CD14-positive monocyte (primary cell): ENCODE measurements at regions not wholly inside any gene's neighbourhood (a gene's known extent, or its start where the extent isn't known, plus 50 kb on each side); places are given as distances from the start of the nearest gene placed in this dataset.

ENCODE experiments used
- DNase-seq, 3 donors: peaks; one replicate each; pipeline ENCODE4 v3.0.0-alpha.2; 2011 to 2022
- H2AFZ ChIP-seq: 2 replicates; pipeline ENCODE4 v1.6.0; 2012; ENCODE audit warnings: mild to moderate bottlenecking, low read depth, low read length, inconsistent platforms; ENCODE audit not compliant: insufficient read depth, poor library complexity, severe bottlenecking
- H3K27ac ChIP-seq, 2 donors: 1 replicate in 1 of 2; 2 replicates in 1 of 2; pipeline ENCODE4 v1.5.1; 2012 to 2013; ENCODE audit warnings: low read length in 2 of 2, control low read depth in 1 of 2, inconsistent platforms in 1 of 2, low read depth in 1 of 2, mild to moderate bottlenecking in 1 of 2
- H3K27me3 ChIP-seq, 2 donors: one replicate each; pipeline versions ENCODE4 v1.6.0 to v1.6.1; 2011 to 2013; ENCODE audit warnings: low read length in 2 of 2; ENCODE audit not compliant: control insufficient read depth in 2 of 2, insufficient read depth in 2 of 2
- H3K36me3 ChIP-seq, 2 donors: replicated peaks in 1 of 2; 1 replicate in 1 of 2; 2 replicates in 1 of 2; pipeline versions ENCODE4 v1.5.1 to v1.6.1; 2012 to 2013; ENCODE audit warnings: low read length in 2 of 2, control low read depth in 1 of 2, inconsistent platforms in 1 of 2, mild to moderate bottlenecking in 1 of 2; ENCODE audit not compliant: insufficient read depth in 2 of 2, control insufficient read depth in 1 of 2
- H3K4me1 ChIP-seq, 2 donors: 1 replicate in 1 of 2; 2 replicates in 1 of 2; pipeline versions ENCODE4 v1.5.1 to v1.6.1; 2012 to 2013; ENCODE audit warnings: low read length in 2 of 2, control low read depth in 1 of 2, inconsistent platforms in 1 of 2, mild to moderate bottlenecking in 1 of 2, moderate library complexity in 1 of 2; ENCODE audit not compliant: insufficient read depth in 2 of 2, control insufficient read depth in 1 of 2
- H3K4me2 ChIP-seq: replicated peaks from 2 replicates; pipeline ENCODE3; 2012; ENCODE audit warnings: low read length, moderate library complexity, mild to moderate bottlenecking; ENCODE audit not compliant: poor library complexity, severe bottlenecking; ENCODE audit errors: extremely low read depth
- H3K4me3 ChIP-seq, 3 experiments: fragments of 200-600 bp in 1 of 3; sonication (generic) in 1 of 3; replicated peaks in 1 of 3; 1 replicate in 2 of 3; 2 replicates in 1 of 3; pipeline ENCODE4 v1.5.1; 2011 to 2013; ENCODE audit warnings: low read length in 3 of 3, mild to moderate bottlenecking in 3 of 3, control low read depth in 2 of 3, low read depth in 2 of 3, inconsistent platforms in 1 of 3, moderate library complexity in 1 of 3
- H3K79me2 ChIP-seq: 2 replicates; pipeline ENCODE4 v1.6.0; 2012; ENCODE audit warnings: mild to moderate bottlenecking, control low read depth, inconsistent platforms, low read length, moderate library complexity; ENCODE audit not compliant: insufficient read depth
- H3K9ac ChIP-seq: 2 replicates; pipeline ENCODE4 v1.6.0; 2017; ENCODE audit warnings: low read length, mild to moderate bottlenecking; ENCODE audit not compliant: insufficient read depth, poor library complexity, severe bottlenecking
- H3K9me3 ChIP-seq, 2 donors: replicated peaks in 1 of 2; 1 replicate in 1 of 2; 2 replicates in 1 of 2; pipeline versions ENCODE4 v1.5.1 to v1.6.1; 2012 to 2013; ENCODE audit warnings: low read length in 2 of 2, control low read depth in 1 of 2; ENCODE audit not compliant: control insufficient read depth in 1 of 2, insufficient read depth in 1 of 2
- H4K20me1 ChIP-seq: 2 replicates; pipeline ENCODE4 v1.6.0; 2012; ENCODE audit warnings: mild to moderate bottlenecking, low read length, control low read depth, moderate library complexity; ENCODE audit not compliant: insufficient read depth
- H3K27ac Mint-ChIP-seq, 7 donors: one replicate each; pipeline ENCODE4 v1.8.0; 2020; ENCODE audit warnings: mild to moderate bottlenecking in 7 of 7, mixed read lengths in 7 of 7, moderate library complexity in 6 of 7, inconsistent platforms in 2 of 7
- H3K27me3 Mint-ChIP-seq, 3 donors: one replicate each; pipeline ENCODE4 v1.8.0; 2021 to 2022; ENCODE audit warnings: low read depth in 3 of 3, mild to moderate bottlenecking in 3 of 3, mixed read lengths in 3 of 3, moderate library complexity in 3 of 3, inconsistent platforms in 1 of 3
- H3K36me3 Mint-ChIP-seq, 2 donors: one replicate each; pipeline ENCODE4 v1.8.0; 2020; ENCODE audit warnings: mixed read lengths in 2 of 2, inconsistent platforms in 1 of 2, mild to moderate bottlenecking in 1 of 2
- H3K4me1 Mint-ChIP-seq: one replicate; pipeline ENCODE4 v1.8.0; 2020; ENCODE audit warnings: mild to moderate bottlenecking, mixed read lengths
- H3K4me3 Mint-ChIP-seq, 2 donors: one replicate each; pipeline ENCODE4 v1.8.0; 2020; ENCODE audit warnings: mild to moderate bottlenecking in 2 of 2, mixed read lengths in 2 of 2, moderate library complexity in 1 of 2
- H3K9me3 Mint-ChIP-seq, 7 donors: one replicate each; pipeline ENCODE4 v1.8.0; 2020 to 2022; ENCODE audit warnings: mixed read lengths in 7 of 7, mild to moderate bottlenecking in 6 of 7, moderate library complexity in 6 of 7, inconsistent platforms in 2 of 7
- WGBS: methylation state at CpG from one replicate; pipeline ENCODE4 v1.1.5; 2013; ENCODE audit warnings: missing lambda C conversion rate; ENCODE audit not compliant: insufficient coverage; 5-methylcytosine and 5-hydroxymethylcytosine counted together
- intact Hi-C, 2 donors: fragments of 100-400 bp; cut with micrococcal nuclease; formaldehyde crosslinking; loops; one replicate each; pipeline versions ENCODE4 v1.15.0 to v1.15.1; 2023
- TF ChIP-seq, protein P1 (sequence below): fragments of 200-600 bp; IDR thresholded peaks from one replicate; pipeline ENCODE4 v1.8.0; 2022; ENCODE audit warnings: antibody characterized with exemption, mild to moderate bottlenecking

- no peak overlapping the region for H3K27ac ChIP-seq
- no peaks in the 10 kb centered on the region for H3K79me2 ChIP-seq
- no peaks in the 10 kb centered on the region for H4K20me1 ChIP-seq
- peaks cover 0 to 17% (median 2%) of the 10 kb centered on the region in 3 donors for H3K27me3 Mint-ChIP-seq
- H3K4me1 Mint-ChIP-seq: no peaks in the 10 kb centered on the region
- TF ChIP-seq, protein P1, sequence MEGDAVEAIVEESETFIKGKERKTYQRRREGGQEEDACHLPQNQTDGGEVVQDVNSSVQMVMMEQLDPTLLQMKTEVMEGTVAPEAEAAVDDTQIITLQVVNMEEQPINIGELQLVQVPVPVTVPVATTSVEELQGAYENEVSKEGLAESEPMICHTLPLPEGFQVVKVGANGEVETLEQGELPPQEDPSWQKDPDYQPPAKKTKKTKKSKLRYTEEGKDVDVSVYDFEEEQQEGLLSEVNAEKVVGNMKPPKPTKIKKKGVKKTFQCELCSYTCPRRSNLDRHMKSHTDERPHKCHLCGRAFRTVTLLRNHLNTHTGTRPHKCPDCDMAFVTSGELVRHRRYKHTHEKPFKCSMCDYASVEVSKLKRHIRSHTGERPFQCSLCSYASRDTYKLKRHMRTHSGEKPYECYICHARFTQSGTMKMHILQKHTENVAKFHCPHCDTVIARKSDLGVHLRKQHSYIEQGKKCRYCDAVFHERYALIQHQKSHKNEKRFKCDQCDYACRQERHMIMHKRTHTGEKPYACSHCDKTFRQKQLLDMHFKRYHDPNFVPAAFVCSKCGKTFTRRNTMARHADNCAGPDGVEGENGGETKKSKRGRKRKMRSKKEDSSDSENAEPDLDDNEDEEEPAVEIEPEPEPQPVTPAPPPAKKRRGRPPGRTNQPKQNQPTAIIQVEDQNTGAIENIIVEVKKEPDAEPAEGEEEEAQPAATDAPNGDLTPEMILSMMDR: no peak
- no peak overlapping the region for H3K9ac ChIP-seq
- H3K4me2 ChIP-seq: no peak overlapping the region
- no peak overlapping the region for H3K27ac Mint-ChIP-seq
- WGBS: 97% methylated on average over 5 of the region's 7 CpGs
- no peak overlapping the region for H3K4me3 ChIP-seq
- no peaks in the 10 kb centered on the region for H3K36me3 Mint-ChIP-seq
- no peak overlapping the region for H2AFZ ChIP-seq
- H3K27me3 ChIP-seq: peaks cover 0 to 6% of the 10 kb centered on the region in 2 donors
- peaks cover 12% of the 10 kb centered on the region in 2 donors for H3K9me3 ChIP-seq
- H3K4me3 Mint-ChIP-seq: no peak overlapping the region
- H3K36me3 ChIP-seq: no peaks in the 10 kb centered on the region
- no peak for DNase-seq
- H3K4me1 ChIP-seq: no peaks in the 10 kb centered on the region
- H3K9me3 Mint-ChIP-seq: peaks cover 0 to 6% (median 2%) of the 10 kb centered on the region in 7 donors
- intact Hi-C loops: no loop called here
Observed at GRCh38 chr9:135230386-135230765, 142.9 kb downstream of the OLFM1 start.

- 89% methylated on average over 8 of the region's 10 CpGs for WGBS
- no peak overlapping the region for H3K4me3 Mint-ChIP-seq
Observed at GRCh38 chr9:135230817-135231520, 143.5 kb downstream of the OLFM1 start.

More at GRCh38 chr9:135230817-135231520, 143.5 kb downstream of the OLFM1 start:
- Mint-ChIP-seq H3K9me3 (peaks cover 0 to 6% (median 2%) of the 10 kb centered on the region in 7 donors), H3K27me3 (peaks cover 0 to 18% (median 2%) of the 10 kb centered on the region in 3 donors), H3K4me1 (no peaks in the 10 kb centered on the region), H3K27ac (no peak overlapping the region), H3K36me3 (no peaks in the 10 kb centered on the region)
- TF ChIP-seq, protein P1: no peak
- intact Hi-C loops: no loop called here
- no peak overlapping the region for H3K27ac ChIP-seq
- peaks cover 7 to 8% of the 10 kb centered on the region in 2 donors for H3K9me3 ChIP-seq
- no peak overlapping the region for H2AFZ ChIP-seq
- no peaks in the 10 kb centered on the region for H3K36me3 ChIP-seq
- H3K4me2 ChIP-seq: no peak overlapping the region
- no peaks in the 10 kb centered on the region for H3K79me2 ChIP-seq
- no peaks in the 10 kb centered on the region for H4K20me1 ChIP-seq
- no peak overlapping the region for H3K9ac ChIP-seq
- no peak overlapping the region for H3K4me3 ChIP-seq
- peaks cover 0 to 6% of the 10 kb centered on the region in 2 donors for H3K27me3 ChIP-seq
- no peaks in the 10 kb centered on the region for H3K4me1 ChIP-seq
- no peak for DNase-seq
